ENCODE measurements at regions not wholly inside any gene's neighbourhood (a gene's known extent, or its start where the extent isn't known, plus 50 kb on each side); places are given as distances from the start of the nearest gene placed in this dataset.

- TF ChIP-seq CTCF (IDR thresholded peaks at IDR 0.05) (no peak), POLR2A (IDR thresholded peaks at IDR 0.05) (no peak)
- Histone ChIP-seq H3K27me3 (no peaks in the 10 kb centered on the region), H3K9me3 (no peaks in the 10 kb centered on the region), H3K4me3 (no peak overlapping the region), H3K36me3 (no peaks in the 10 kb centered on the region), H3K4me1 (no peaks in the 10 kb centered on the region), H3K27ac (no peak overlapping the region)
- intact Hi-C loops (cut with DNase I), result no loop called here
- ATAC-seq (no peak), DNase-seq (no peak)
- 77 to 91% (median 82%) methylated on average over 1 of the region's 1 CpG for WGBS, 4 donors
Measured at GRCh38 chr6:48774276-48774675, 663.3 kb upstream of the PTCHD4 start.

GRCh38 chr6:48766349-48766748 is 655.4 kb upstream of the PTCHD4 start:
- Histone ChIP-seq H3K4me1 (peaks cover 0 to 2% (median 0%) of the 10 kb centered on the region in 12 donors), H3K27ac (no peak overlapping the region), H3K27me3 (peaks cover 0 to 6% (median 0%) of the 10 kb centered on the region in 9 donors), H3K9me3 (no peaks in the 10 kb centered on the region), H3K4me3 (no peak overlapping the region), H3K36me3 (no peaks in the 10 kb centered on the region)
- 58 to 78% (median 65%) methylated on average over 3 of the region's 3 CpGs for WGBS, 4 donors
- DNase-seq (no peak), ATAC-seq (no peak)
- intact Hi-C loops (cut with DNase I), result loop anchor here in 6 of 10 donors (5.0 to 10.0 kb wide), 5 partner anchors 682 to 1352 kb away; no protein-coding TSS in a partner anchor
- no peak for TF ChIP-seq CTCF (IDR thresholded peaks at IDR 0.05)
- no peak for TF ChIP-seq POLR2A (IDR thresholded peaks at IDR 0.05)

- ATAC-seq, result peak in 1 of 4 donors; percentile 59
- 8 to 12% (median 11%) methylated on average over 7 of the region's 7 CpGs for WGBS, 4 donors
- no peaks in the 10 kb centered on the region for H3K9me3 ChIP-seq
- no peaks in the 10 kb centered on the region for H3K36me3 ChIP-seq
- peaks cover 0 to 2% (median 0%) of the 10 kb centered on the region in 12 donors for H3K4me1 ChIP-seq
- no peak overlapping the region for H3K27ac ChIP-seq
- TF ChIP-seq CTCF (IDR thresholded peaks at IDR 0.05), result peak in 10 of 12 donors; percentile 12 to 58 (median 50)
- TF ChIP-seq POLR2A (IDR thresholded peaks at IDR 0.05), result no peak
- intact Hi-C loops (cut with DNase I), result loop anchor here (2.0 to 10.0 kb wide), 7 partner anchors 681 to 1351 kb away; no protein-coding TSS in a partner anchor
- no peak overlapping the region for H3K4me3 ChIP-seq
- H3K27me3 ChIP-seq, result peaks cover 0 to 6% (median 0%) of the 10 kb centered on the region in 9 donors
- DNase-seq, result peak in 3 of 5 donors; percentile 6 to 35 (median 26)
Measured at GRCh38 chr6:48765352-48765961, 654.5 kb upstream of the PTCHD4 start.

GRCh38 chr6:48764286-48765044 is 653.5 kb upstream of the PTCHD4 start:
- H3K4me3 ChIP-seq, result no peak overlapping the region
- no peaks in the 10 kb centered on the region for H3K9me3 ChIP-seq
- intact Hi-C loops (cut with DNase I), result loop anchor here (2.0 to 10.0 kb wide), 7 partner anchors 680 to 1350 kb away; no protein-coding TSS in a partner anchor
- DNase-seq, result no peak
- H3K27me3 ChIP-seq, result peaks cover 0 to 6% (median 0%) of the 10 kb centered on the region in 9 donors
- no peak for ATAC-seq
- H3K27ac ChIP-seq, result no peak overlapping the region
- no peak for TF ChIP-seq POLR2A (IDR thresholded peaks at IDR 0.05)
- TF ChIP-seq CTCF (IDR thresholded peaks at IDR 0.05), result no peak
- peaks cover 0 to 2% (median 0%) of the 10 kb centered on the region in 12 donors for H3K4me1 ChIP-seq
- no peaks in the 10 kb centered on the region for H3K36me3 ChIP-seq
- 50 to 60% (median 58%) methylated on average over 6 of the region's 6 CpGs for WGBS, 4 donors
